ENCODE measurements at regions not wholly inside any gene's neighbourhood (a gene's known extent, or its start where the extent isn't known, plus 50 kb on each side); places are given as distances from the start of the nearest gene placed in this dataset.

DNA sequence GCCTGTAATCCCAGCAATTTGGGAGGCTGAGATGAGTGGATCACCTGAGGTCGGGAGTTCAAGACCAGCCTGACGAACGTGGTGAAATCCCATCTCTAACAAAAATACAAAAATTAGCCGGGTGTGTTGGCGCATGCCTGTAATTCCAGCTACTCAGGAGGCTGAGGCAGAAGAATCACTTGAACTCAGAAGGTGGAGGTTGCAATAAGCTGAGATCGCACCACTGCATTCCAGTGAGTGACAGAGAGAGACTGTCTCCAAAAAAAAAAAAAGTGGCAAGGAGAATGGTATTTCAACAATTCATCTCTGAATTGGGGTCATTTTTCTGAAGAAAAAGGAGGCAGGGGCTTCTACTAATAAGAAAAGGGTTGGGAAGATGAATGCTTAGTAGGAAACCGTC lies 111.5 kb upstream of the NHSL1 start:
- no peak for DNase-seq

DNA sequence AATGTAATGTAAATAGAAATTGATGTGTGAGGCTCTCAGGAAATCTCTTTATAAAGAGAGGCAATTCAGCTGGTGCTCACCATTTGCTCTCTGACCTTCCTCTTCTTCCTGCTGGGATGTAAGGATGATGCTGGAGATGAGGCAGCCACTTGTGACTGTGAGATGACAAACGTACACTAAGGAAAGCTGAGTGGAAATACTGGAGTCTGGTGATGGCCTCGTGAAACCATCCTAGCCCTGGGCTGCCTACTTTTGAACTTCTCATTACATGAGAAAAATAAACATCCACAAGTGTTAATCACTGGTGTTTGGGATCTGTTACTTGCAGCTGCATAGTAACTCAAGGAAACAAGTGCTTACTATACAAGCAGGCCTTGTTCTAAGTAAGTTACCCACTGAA lies 114.9 kb upstream of the NHSL1 start:
- DNase-seq, result no peak

DNA sequence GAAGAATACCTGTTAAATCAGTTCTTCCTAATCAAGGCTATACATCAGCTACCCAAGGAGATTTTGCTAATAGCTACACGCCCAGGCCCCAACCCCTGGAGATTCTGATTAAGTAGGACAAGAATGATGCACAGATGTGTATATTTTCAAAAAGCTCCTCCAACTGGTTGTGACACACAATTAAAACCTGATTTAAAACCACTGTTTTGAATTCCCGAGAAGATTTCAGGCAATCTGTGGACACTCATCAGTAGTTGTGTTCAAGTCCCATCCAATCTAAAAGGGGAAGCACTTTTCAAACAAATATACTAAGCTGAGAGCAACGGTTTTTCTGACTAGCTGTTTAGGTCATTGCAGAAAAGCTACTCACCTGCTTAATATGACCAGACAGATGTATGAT lies 118.9 kb upstream of the NHSL1 start:
- DNase-seq, result no peak

DNA sequence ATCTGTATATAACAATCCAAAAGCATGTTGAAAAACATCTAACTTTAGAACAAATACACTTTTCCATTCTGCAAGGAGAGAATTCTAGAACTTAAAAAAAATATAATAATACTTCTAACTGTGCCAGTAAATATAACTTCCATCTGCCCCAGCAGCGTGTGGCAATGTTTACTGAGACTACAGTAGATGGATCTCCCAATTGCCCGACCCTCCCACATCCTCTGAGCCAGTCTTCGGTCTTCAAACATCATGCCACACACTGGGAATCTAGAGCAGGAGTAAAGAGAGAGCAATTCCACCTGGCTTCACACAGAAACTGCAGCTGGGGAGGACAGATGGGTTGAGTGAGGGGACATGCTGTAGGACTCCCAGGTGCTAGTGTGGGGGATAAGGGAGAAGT lies 121.3 kb upstream of the NHSL1 start:
- no peak for DNase-seq

DNA sequence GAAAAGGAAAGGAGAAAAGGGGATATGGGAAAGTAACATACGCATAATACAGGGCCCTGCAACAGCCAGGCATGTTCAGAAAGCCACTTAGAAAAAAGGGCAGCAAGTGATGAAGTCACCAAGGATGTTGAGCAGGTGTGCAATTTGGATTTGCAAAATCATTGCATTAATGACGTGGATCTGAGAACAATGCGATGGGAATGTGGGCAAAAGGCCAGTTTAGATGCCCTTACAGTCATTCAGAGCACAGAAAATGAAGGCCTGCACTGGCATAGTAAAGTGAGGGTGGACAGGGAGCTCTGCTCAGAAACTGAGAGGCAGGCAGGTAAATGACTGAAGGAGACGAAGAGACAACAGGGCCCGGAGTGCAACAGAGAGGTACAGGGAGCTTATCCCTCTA lies 123.7 kb upstream of the NHSL1 start:
- DNase-seq, result no peak

DNA sequence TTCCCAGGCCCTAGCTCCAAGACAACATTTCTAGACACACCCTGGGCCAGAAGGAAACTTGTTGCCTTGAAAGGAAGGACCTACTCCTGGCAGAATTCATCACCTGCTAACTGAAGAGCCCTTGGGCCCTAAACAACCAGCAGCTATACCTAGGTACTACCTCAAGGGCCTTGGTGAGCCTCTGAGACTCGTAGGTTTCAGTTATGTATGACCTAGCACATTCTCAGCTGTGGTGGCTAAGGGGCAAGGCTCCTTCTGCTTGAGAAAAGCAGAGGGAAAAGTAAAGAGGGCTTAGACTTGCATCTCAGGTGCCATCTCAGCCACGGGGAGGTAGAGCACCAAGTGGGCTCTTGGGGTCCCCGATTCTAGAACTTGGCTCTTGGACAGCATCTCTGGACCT lies 132.3 kb upstream of the NHSL1 start:
- no peak for DNase-seq

DNA sequence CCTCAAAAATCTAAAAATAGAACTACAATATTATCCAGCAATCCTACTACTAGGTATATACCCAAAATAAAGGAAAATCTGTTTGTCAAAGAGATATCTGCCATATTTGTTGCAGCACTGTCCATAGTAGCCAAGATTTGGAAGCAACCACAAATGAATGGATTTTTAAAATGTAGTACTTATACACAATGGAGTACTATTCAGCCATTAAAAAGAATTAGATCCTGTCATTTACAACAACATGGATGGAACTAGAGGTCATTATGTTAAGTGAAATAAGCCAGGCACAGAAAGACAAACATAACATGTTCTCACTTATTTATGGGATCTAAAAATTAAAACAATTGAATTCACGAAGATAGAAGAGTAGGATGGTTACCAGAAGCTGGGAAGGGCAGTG lies 135.7 kb upstream of the CCDC28A start:
- no peak for DNase-seq

DNA sequence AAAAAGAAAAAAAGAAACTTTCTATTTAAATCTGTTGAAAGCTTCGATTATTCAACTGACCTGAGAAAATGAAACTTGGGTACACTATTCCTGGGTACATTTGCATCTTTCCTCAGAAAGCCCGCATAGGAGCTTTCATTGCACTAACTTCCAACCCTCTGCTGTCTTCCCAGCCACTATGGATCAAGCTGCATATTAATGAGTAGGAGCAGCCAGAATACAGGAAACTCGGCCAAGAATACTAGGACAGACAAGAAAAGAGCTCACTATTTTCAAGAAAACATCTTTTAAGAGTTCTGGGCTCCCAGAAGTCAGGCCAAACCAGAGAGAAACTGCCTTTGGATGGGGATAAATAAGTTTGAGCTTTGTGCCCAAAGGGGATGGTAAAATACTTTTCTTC lies 135.0 kb upstream of the CCDC28A start:
- DNase-seq, result no peak

DNA sequence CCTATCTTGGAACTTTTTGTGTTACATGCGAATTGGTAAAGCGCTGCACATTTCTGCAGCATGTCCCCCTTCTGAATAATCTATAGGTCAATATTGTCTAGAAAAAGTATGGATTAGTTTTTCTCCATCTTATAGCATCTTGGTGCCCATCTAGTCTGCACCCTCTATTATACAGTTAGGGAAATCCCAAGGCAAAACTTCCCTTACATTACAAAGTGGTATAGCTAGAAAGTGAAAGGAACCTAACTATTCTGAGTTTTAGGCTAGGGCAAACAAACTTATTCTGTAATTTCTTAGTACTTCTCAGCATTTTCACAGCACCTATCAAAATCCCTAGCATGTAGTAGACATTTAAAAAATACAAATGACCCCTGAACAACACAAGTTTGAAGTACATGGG lies 133.5 kb upstream of the CCDC28A start:
- DNase-seq, result no peak

DNA sequence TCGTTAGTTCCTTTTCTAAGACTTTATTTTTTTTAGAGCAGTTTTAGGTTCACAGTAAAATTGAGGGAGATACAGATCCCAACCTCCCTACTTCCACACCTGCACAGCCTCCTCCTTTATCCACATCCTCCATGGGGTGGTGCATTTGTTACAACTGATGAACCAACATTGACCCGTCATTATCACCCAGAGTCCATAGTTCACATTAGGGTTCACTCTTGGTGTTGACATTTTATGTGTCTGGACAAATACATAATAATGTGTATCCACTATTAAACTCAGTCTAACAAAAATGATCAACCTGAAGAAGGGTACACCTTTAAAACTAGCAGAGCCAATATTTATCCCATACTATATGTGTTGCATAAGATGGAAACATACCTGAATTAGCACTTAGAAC lies 130.4 kb upstream of the CCDC28A start:
- DNase-seq, result no peak

DNA sequence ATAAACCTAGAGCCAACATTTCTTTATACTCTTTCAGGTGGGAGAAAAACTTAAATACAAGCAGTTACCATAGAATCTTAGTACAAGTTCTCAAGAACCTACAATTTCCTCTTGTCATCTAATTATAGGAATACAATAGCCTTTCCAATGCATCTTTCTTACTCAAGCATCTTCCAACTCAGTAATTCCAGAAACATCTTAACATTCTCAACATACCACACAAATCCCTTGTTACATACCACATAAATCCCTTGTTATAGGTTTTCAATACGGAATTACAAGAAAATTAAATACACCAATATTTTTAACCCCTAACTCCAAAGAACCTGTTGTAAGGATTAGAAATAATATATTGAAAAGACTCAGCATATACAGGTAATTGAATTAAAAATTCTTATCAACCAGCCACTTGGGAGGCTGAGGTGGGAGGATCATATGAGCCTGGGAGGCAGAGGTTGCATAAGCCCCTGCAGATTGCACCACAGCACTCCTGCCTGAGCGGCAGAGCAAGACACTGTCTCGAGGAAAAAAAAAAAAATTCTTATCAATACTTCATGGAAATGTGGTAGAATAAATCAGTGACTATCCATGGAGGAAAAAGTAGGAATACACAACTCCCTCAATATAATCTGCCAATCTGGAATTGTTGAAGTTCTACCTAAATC lies 127.5 kb upstream of the CCDC28A start:
- no peak for DNase-seq

DNA sequence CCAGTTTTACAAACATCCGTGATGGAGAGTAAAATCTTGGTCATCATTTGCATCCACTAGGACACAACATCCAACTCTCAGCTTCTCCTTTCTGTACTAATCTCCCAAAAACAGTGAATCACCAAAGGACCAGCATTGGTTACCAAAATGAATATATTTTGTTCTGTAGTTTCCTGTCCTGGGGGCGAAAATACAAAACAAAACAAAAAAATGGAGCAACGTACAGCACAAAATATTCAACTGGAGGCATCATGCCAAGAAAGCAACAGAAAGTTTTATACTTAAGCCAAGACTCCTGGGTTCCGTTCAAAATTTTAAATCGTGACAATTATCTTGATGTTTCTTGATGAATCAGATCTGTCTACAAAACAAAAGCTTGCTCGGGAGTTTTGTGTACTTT lies 126.6 kb upstream of the CCDC28A start:
- no peak for DNase-seq

DNA sequence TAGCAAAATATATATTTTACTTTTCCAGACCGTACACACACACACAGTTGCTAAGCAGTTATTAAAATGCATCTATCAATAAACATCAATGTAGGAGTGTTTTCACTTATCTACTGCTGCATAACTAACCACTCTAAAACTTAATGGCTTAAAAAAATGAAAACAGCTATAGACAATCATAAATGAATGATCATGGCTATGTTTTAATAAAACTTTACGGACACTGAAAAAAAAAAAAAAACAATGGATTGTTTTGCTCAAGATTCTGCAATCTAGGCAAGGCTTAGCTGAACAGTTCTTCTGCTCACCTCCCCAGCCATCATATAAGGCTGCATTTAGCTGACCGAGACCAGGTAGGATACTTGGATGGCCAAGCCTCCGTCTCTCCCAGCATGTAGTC lies 125.4 kb upstream of the CCDC28A start:
- DNase-seq, result no peak

DNA sequence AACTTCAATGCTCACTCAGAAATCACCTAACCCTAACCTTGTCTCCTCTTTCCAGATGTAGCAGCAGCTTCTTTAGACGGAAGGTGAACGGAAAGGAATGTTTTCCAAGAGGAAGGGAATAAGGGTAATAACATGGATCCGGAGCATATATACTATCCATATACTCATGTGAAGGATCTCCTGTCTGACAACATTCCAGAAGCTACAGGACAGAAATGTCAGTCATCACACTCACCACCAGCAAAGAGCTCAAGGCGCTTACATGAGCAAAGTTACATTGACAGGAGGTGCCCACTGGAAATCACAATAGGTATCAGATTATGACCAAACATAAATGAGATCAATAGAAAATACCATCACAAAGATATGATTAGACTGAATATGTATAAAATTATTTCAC lies 122.1 kb upstream of the CCDC28A start:
- no peak for DNase-seq

DNA sequence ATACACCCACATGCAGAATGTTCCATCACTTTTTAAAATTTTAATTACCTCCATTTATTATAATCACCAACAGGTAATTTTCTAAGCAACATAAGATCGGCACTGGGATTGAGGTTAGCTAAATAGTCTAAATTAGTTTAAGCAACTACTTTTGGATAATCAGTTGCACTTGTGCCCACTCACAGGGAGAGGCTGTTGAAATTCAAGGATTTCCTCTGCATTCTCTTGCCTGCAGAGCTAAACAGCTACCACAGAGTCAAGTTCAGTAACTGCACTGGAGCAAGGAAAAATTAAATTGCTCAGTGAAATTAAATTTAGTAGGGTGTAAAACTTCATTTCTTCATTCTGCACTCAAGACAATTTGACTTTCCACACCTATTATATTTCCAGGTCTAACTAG lies 120.7 kb upstream of the CCDC28A start:
- DNase-seq, result no peak

DNA sequence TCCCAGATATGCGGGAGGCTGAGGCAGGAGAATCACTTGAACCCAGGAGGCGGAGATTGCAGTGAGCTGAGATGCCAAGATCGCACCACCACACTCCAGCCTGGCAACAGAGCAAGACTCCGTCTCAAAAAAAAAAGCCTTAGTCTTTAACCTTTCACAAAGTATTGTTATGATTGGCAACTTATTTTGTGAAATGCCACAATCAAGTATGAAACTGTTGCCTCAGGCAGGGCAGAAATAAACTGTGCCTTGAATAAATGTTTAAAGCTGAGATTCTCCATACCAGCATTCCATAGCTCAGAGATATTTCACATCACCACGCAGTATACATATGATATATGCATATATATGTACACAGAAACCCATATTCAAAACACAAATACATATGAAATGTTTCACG lies 120.1 kb upstream of the CCDC28A start:
- DNase-seq, result no peak

DNA sequence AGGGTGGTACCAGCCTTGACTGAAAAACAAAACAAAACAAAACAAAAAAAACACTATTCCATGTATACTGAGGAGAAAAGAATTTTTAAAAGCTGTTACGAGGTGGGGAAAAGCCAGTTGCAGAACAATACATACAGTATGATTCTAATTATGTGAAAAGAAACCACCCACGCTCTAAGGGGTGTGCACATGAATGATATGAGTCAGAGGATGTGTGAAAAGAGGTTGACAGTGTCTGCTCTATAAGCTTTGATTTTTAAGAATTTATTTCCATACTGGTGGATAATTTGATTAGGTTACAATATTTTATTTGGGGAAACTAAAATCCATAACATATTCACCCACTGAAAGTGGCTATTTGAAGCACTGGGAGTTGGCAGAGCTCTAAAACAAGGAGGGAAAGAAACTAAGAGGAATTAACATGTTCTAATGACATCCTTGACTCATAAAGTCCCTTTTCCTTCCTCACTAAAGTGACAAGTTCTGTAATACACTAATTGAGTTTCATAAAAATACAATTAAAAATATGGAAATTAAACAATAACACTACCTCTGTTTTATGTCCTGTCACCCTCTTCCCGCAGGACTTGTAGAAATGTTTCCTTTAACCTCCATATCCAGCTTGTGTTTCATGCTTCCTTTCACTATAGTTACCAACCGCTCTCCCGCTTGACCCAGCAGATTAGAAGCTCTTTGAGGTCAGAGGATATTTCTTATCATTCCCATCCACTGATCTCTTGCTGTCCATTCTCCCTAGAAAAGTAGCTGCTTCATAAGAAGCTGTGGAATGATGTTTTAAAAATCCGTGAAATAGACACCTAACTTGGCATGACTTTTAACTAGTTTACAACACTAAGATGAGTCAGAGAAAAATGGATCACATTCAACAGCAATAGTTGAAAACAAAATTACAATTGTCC lies 118.6 kb upstream of the CCDC28A start:
- DNase-seq, result no peak

DNA sequence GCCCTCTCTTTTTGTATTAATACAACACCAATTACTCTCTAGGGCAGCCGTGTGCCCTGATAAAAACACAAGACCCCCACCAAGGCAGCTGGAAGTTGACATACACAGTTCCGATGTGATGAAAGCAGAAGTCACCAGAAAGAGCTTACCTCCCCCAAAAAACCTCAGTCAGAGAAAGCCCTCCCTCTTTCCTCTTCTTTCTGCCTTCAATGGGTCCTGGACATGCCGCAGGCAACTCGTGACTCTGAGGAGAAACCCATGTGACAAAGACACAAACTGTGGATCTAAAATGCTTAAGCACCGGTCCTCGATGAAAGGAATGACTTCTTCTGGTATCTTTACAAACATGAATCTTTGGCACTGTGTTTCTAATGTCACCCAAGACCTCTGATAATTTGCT lies 117.7 kb upstream of the CCDC28A start:
- no peak for DNase-seq

DNA sequence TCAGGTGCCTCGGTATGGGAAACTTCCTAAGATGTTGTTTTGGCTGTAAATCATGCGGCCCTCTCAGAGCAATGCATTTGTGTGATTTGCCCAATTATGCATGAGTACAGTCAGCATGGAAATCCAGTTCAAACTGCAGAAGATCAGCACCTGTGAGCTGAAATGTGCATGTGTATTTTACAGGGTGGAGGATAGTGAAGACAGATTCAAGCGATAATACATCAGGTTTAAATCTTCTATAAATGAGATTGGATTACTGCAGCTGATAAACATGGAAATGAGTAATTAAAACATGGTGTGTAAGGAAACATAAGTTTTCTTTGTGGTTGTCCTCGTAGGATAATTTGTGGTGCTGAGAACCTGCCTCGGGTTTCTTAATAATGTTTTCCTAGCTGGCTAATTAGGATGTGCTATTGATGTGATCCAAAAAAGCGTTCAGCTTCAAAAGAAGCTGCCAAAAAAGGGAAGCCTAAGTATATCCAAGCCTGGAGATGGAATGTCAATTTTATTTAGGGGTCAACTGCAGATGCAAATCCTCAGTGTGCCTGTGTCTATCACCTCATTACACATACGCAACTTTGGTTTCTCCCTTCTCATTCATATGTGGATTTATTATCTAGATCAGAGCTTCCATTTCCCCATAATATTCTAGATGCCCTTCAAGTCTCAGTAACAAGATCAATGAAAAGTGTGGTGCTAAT lies 117.1 kb upstream of the CCDC28A start:
- no peak for DNase-seq

DNA sequence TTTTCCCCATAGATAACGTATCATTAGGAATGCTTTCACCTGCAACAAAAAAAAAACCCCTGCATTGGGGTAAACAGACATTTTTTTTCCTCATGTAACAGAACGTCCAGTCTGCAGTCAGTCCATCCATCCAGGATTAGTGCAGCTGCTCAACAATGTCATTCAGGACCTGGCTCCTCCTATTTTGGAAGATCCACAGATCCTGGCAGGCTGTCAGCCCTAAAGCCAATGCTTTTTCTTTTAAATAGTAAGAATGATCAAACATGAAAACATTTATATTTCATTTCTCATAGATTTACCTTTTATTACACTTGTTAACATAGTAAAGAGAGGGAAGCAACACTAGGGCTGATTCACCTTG lies 116.5 kb upstream of the CCDC28A start:
- DNase-seq, result no peak

DNA sequence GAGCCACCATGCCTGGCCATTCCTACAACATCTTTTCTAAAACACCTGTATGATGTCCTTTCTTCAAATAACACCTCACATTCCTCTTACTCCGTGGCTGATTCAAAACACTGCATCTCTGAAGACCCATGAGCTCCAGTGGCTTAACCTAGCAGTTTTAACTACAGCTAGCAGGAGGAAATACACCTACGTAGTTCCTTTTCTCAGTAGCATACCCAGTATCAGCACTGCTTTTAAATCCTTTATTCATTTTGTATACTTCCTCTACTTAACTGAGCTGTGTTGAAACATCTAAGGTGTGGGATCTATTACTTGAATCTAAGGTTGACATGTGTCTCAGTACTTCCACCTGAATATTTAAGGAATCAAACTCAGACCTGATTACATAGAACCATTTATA lies 113.6 kb upstream of the CCDC28A start:
- no peak for DNase-seq

DNA sequence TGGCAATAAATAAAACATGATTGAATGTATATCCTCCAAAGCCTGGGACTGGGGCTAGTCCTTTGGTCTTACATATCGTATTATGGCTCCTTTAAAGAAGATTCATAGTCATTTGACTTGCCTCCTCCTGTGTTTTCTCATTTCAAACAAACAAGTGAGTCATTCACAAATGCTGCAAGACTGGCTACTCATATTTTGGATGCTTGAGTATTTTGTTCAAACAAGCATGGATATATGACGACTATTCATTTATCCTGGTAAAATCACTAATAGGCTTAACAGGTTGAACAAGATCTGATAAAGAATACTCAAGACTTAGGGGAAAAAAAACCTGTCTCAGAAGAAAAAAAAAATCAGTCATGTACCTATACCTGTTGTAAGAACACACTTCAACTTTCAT lies 111.1 kb upstream of the CCDC28A start:
- no peak for DNase-seq

DNA sequence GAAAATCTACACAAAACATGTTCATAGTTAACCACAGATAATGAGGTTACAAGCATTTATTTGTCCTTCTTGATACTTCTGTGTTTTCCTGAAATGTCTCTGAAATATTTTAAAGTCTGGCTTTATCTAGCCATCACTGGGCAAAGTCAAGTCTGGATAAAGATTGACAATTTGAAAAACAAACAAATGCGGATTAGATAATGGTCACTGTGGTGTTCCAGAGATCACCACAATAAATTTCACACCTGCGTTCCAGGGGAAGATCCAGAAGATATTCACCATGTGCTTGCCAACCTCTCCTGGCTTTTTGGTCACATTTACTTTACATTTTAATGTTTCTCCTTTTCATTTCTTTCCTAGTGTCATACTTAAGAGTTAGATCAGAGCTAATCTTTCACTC lies 109.7 kb upstream of the CCDC28A start:
- DNase-seq, result no peak

DNA sequence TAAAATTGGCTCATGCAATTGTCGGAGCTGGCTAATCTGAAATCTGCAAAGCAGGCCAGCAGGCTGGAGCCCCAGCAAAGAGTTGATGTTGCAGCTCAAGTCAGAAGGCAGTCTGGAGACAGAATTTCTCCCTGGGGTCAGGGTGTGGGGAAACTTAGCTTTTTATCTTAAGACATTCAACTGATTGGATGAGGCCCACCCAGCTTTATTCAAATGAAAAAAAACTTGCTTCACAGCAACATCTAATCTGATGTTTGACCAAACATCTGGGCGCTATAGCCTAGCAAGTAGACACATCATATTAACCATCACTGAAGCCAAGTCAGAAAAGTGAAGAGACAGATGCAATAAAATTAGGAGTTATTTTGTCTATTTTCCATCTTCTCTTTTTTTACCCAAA lies 108.8 kb upstream of the CCDC28A start:
- DNase-seq, result no peak

Data from activated CD8-positive, alpha-beta memory T cell treated with anti-CD3 and anti-CD28 coated beads, Interleukin-2, amount 50 U/mL, for 4 hours (primary cell).